H1 (cell line): ENCODE measurements at regions not wholly inside any gene's neighbourhood (a gene's known extent, or its start where the extent isn't known, plus 50 kb on each side); places are given as distances from the start of the nearest gene placed in this dataset.

Source experiments
- CTCF ChIA-PET: fragments of 300-600 bp; sonication (Branson Sonifier 250); formaldehyde crosslinking; loops from one replicate; lab custom pipeline; 2021; ENCODE audit not compliant: partially characterized antibody; lab: Charles Lee
- POLR2A ChIA-PET: fragments of 300-600 bp; sonication (Branson Sonifier 250); formaldehyde crosslinking; loops from one replicate; lab custom pipeline; 2021; ENCODE audit warnings: inconsistent platforms; ENCODE audit not compliant: partially characterized antibody; lab: Charles Lee
- DNase-seq, 2 experiments: peaks; one replicate each; pipeline versions ENCODE4 v3.0.0 to v3.0.0-alpha.2; 2010 to 2022; ENCODE audit warnings: low spot score in 2 of 2, low read depth in 1 of 2, mixed read lengths in 1 of 2
- FAIRE-seq: peaks from 2 replicates; lab custom pipeline; 2011; peaks lifted over from hg19 to GRCh38; lab: Jason Lieb, UNC
- H2AFZ ChIP-seq: 2 replicates; pipeline ENCODE4 v1.8.1; 2012; ENCODE audit warnings: low read length, inconsistent platforms
- H2AK5ac ChIP-seq: 2 replicates; pipeline ENCODE4 v1.6.1; 2013; ENCODE audit warnings: low read depth, low read length
- H2BK120ac ChIP-seq: replicated peaks from 2 replicates; pipeline ENCODE3; 2013; ENCODE audit warnings: low read depth, low read length, inconsistent platforms
- H2BK12ac ChIP-seq: 2 replicates; pipeline ENCODE4 v1.6.1; 2013; ENCODE audit warnings: low read depth, low read length
- H2BK15ac ChIP-seq: 2 replicates; pipeline ENCODE4 v1.6.1; 2013; ENCODE audit warnings: low read length
- H2BK20ac ChIP-seq: 2 replicates; pipeline ENCODE4 v1.6.1; 2013; ENCODE audit warnings: low read length
- H2BK5ac ChIP-seq: 2 replicates; pipeline ENCODE4 v1.6.1; 2013; ENCODE audit warnings: low read depth, low read length
- H3K14ac ChIP-seq: 2 replicates; pipeline ENCODE4 v1.6.1; 2013; ENCODE audit warnings: inconsistent platforms; ENCODE audit not compliant: insufficient read length
- H3K18ac ChIP-seq: 2 replicates; pipeline ENCODE4 v1.6.1; 2013; ENCODE audit warnings: low read length; ENCODE audit errors: extremely low read depth
- H3K23ac ChIP-seq: 2 replicates; pipeline ENCODE4 v1.6.1; 2013; ENCODE audit warnings: inconsistent platforms; ENCODE audit not compliant: insufficient read length
- H3K23me2 ChIP-seq: 2 replicates; pipeline ENCODE4 v1.6.1; 2013; ENCODE audit warnings: low read depth, low read length
- H3K27ac ChIP-seq: 2 replicates; pipeline ENCODE4 v1.6.1; 2011; ENCODE audit warnings: low read depth, low read length, inconsistent platforms
- H3K27me3 ChIP-seq, 4 experiments: replicated peaks in 1 of 4; 1 replicate in 1 of 4; 2 replicates in 3 of 4; pipeline versions ENCODE4 v1.6.1 to v1.8.1; 2011 to 2013; ENCODE audit warnings: low read length in 3 of 4, mild to moderate bottlenecking in 3 of 4, inconsistent platforms in 2 of 4, mixed read lengths in 2 of 4, moderate library complexity in 1 of 4; ENCODE audit not compliant: control insufficient read depth in 3 of 4, insufficient read depth in 3 of 4; ENCODE audit errors: extremely low read depth in 1 of 4
- H3K36me3 ChIP-seq, 4 experiments: 2 replicates each; pipeline versions ENCODE4 v1.6.1 to v1.8.1; 2011 to 2013; ENCODE audit warnings: mild to moderate bottlenecking in 4 of 4, low read length in 3 of 4, moderate library complexity in 2 of 4, control low read depth in 1 of 4, inconsistent platforms in 1 of 4; ENCODE audit not compliant: insufficient read depth in 4 of 4, control insufficient read depth in 2 of 4
- H3K4ac ChIP-seq: replicated peaks from 2 replicates; pipeline ENCODE3; 2013; ENCODE audit warnings: low read length, low read depth, mixed read lengths, inconsistent platforms; ENCODE audit not compliant: insufficient read length
- H3K4me1 ChIP-seq, 4 experiments: replicated peaks in 1 of 4; 1 replicate in 1 of 4; 2 replicates in 3 of 4; pipeline versions ENCODE4 v1.6.1 to v1.8.1; 2011 to 2013; ENCODE audit warnings: low read length in 3 of 4, inconsistent platforms in 2 of 4, mixed read lengths in 1 of 4; ENCODE audit not compliant: insufficient read depth in 4 of 4, control insufficient read depth in 3 of 4
- H3K4me2 ChIP-seq, 2 experiments: 2 replicates each; pipeline versions ENCODE4 v1.6.1 to v1.8.1; 2011 to 2013; ENCODE audit warnings: low read depth in 2 of 2, low read length in 2 of 2, control low read depth in 1 of 2, inconsistent platforms in 1 of 2, mild to moderate bottlenecking in 1 of 2; ENCODE audit not compliant: insufficient read depth in 1 of 2
- H3K4me3 ChIP-seq, 4 experiments: fragments of 200-600, 300-600 bp in 1 of 4; sonication (generic), shearing (Covaris generic), sonication (Bioruptor Twin) in 1 of 4; 2 replicates each; pipeline versions ENCODE4 v1.5.1 to v1.8.1; 2011 to 2016; ENCODE audit warnings: low read length in 4 of 4, low read depth in 3 of 4, control low read depth in 2 of 4, inconsistent platforms in 2 of 4, mild to moderate bottlenecking in 2 of 4, mixed read lengths in 1 of 4, moderate library complexity in 1 of 4; ENCODE audit not compliant: insufficient read depth in 2 of 4; ENCODE audit errors: extremely low read depth in 1 of 4
- H3K56ac ChIP-seq: replicated peaks from 2 replicates; pipeline ENCODE3; 2013; ENCODE audit warnings: low read depth, mild to moderate bottlenecking, mixed read lengths, low read length, inconsistent platforms; ENCODE audit not compliant: insufficient read length
- H3K79me1 ChIP-seq: 2 replicates; pipeline ENCODE4 v1.6.1; 2013; ENCODE audit warnings: low read depth, low read length, control low read depth
- H3K79me2 ChIP-seq, 2 experiments: 2 replicates each; pipeline versions ENCODE4 v1.6.1 to v1.8.1; 2012 to 2013; ENCODE audit warnings: low read length in 2 of 2, mild to moderate bottlenecking in 2 of 2, inconsistent platforms in 1 of 2; ENCODE audit not compliant: insufficient read depth in 2 of 2, control insufficient read depth in 1 of 2
- H3K9ac ChIP-seq, 4 experiments: replicated peaks in 1 of 4; 1 replicate in 1 of 4; 2 replicates in 3 of 4; pipeline versions ENCODE4 v1.6.1 to v1.8.1; 2011 to 2013; ENCODE audit warnings: low read depth in 3 of 4, low read length in 3 of 4, control low read depth in 2 of 4, mild to moderate bottlenecking in 2 of 4, moderate library complexity in 2 of 4, inconsistent platforms in 1 of 4; ENCODE audit errors: extremely low read depth in 1 of 4
- H3K9me3 ChIP-seq, 2 experiments: 2 replicates each; pipeline versions ENCODE4 v1.6.1 to v1.8.1; 2012 to 2013; ENCODE audit warnings: mild to moderate bottlenecking in 2 of 2, moderate library complexity in 2 of 2, control low read depth in 1 of 2, inconsistent platforms in 1 of 2, low read depth in 1 of 2, low read length in 1 of 2, mixed read lengths in 1 of 2; ENCODE audit not compliant: insufficient read depth in 2 of 2
- H4K20me1 ChIP-seq, 2 experiments: replicated peaks in 1 of 2; 2 replicates each; pipeline versions ENCODE3 to v1.8.1; 2011 to 2013; ENCODE audit warnings: inconsistent platforms in 2 of 2, low read length in 2 of 2, mild to moderate bottlenecking in 1 of 2; ENCODE audit not compliant: insufficient read depth in 2 of 2, control insufficient read depth in 1 of 2
- H4K5ac ChIP-seq: 2 replicates; pipeline ENCODE4 v1.6.1; 2013; ENCODE audit warnings: low read length, low read depth, mixed read lengths, inconsistent platforms; ENCODE audit not compliant: insufficient read length
- H4K8ac ChIP-seq: 2 replicates; pipeline ENCODE4 v1.8.0; 2013; ENCODE audit warnings: mild to moderate bottlenecking, moderate library complexity, low read length, inconsistent platforms; ENCODE audit not compliant: insufficient read depth; ENCODE audit errors: extremely low read depth
- H4K91ac ChIP-seq: replicated peaks from 2 replicates; pipeline ENCODE3; 2013; ENCODE audit warnings: low read length, mixed read lengths, inconsistent platforms; ENCODE audit not compliant: insufficient read length
- BCL11A ChIP-seq, 2 experiments: IDR thresholded peaks; one replicate each; pipeline ENCODE4 v1.6.1; 2011; ENCODE audit warnings: low read depth in 2 of 2, low read length in 2 of 2, mild to moderate bottlenecking in 2 of 2
- CEBPB ChIP-seq: IDR thresholded peaks from 2 replicates; pipeline ENCODE4 v1.6.1; 2012; ENCODE audit warnings: low read depth, low read length
- HDAC2 ChIP-seq, 2 experiments: fragments of 300-600 bp in 1 of 2; sonication (generic) in 1 of 2; IDR thresholded peaks; 2 replicates each; pipeline ENCODE4 v1.6.1; 2011 to 2012; ENCODE audit warnings: low read depth in 2 of 2, low read length in 2 of 2, mild to moderate bottlenecking in 2 of 2, moderate library complexity in 2 of 2, borderline replicate concordance in 1 of 2, inconsistent platforms in 1 of 2
- YY1 ChIP-seq: IDR thresholded peaks from 2 replicates; pipeline ENCODE4 v1.6.1; 2011; ENCODE audit warnings: low read depth, mild to moderate bottlenecking, low read length
- WGBS, 2 experiments: shearing (Covaris generic) in 1 of 2; methylation state at CpG; one replicate each; pipeline versions ENCODE4 v1.1.6 to v1.1.7; 2013 to 2015; ENCODE audit warnings: low lambda C conversion rate in 2 of 2, mixed read lengths in 2 of 2, inconsistent platforms in 1 of 2, low coverage in 1 of 2, missing lambda C conversion rate in 1 of 2; ENCODE audit not compliant: insufficient replicate concordance in 2 of 2, insufficient coverage in 1 of 2, insufficient read length in 1 of 2; ENCODE audit errors: extremely low coverage in 1 of 2, missing lambda C conversion rate in 1 of 2; 5-methylcytosine and 5-hydroxymethylcytosine counted together

DNA sequence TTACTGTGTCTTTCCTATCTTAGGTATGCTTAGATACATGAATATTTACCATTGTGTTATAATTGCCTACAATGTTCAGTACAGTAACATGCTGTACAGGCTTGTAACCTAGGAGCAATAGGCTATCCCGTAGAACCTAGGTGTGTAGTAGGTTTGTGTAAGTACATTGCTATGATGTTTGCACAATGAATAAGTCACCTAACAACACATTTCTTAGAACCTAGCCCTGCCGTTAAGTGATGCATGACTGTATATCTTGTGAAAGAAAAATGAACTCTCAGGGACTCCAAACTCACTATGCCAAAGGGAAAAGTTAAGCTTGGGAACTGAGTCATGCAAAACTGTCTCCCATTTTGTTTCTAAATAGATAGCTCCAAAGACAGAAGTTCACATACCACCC, 91.5 kb upstream of the ACP3 start:
- WGBS, 2 experiments, result 73% methylated on average over 2 of the region's 2 CpGs; no CpG with 5 or more reads in 1 of the 2 experiments
- Histone ChIP-seq H4K20me1 (no peaks in the 10 kb centered on the region), H3K4me1 (peaks cover 0 to 8% (median 5%) of the 10 kb centered on the region in 4 experiments; a peak in 4 of 7 replicates), H3K14ac (no peak overlapping the region), H3K23me2 (no peaks in the 10 kb centered on the region; the same call in 1 of the 2 replicates), H2BK120ac (no peak overlapping the region), H4K91ac (no peak overlapping the region), H2BK5ac (no peak overlapping the region), H2BK15ac (no peak overlapping the region), H3K56ac (no peak overlapping the region), H2BK12ac (no peak overlapping the region), H3K4me2 (no peak overlapping the region), H4K8ac (no peak overlapping the region), H3K27ac (no peak overlapping the region), H3K79me1 (no peaks in the 10 kb centered on the region), H3K4ac (no peak overlapping the region), H3K79me2 (no peaks in the 10 kb centered on the region), H3K27me3 (no peaks in the 10 kb centered on the region), H3K23ac (no peak overlapping the region), H3K9ac (no peak overlapping the region), H3K4me3 (no peak overlapping the region), H2AFZ (no peak overlapping the region), H2AK5ac (no peak overlapping the region), H4K5ac (no peak overlapping the region), H3K36me3 (no peaks in the 10 kb centered on the region), H3K18ac (no peak overlapping the region), H2BK20ac (no peak overlapping the region), H3K9me3 (no peaks in the 10 kb centered on the region)
- ChIA-PET POLR2A (no interaction called here), CTCF (interaction anchor here (1.0 to 3.1 kb wide), 2 partner anchors 14 to 15 kb away, joined by 3 to 12 read pairs; no protein-coding TSS in a partner anchor)
- TF ChIP-seq HDAC2 (IDR thresholded peaks at IDR 0.05; ENCODE audit: borderline replicate concordance in 1 of 2, low read depth in 2 of 2, low read length in 2 of 2), result no peak
- no peak for TF ChIP-seq YY1
- TF ChIP-seq BCL11A (IDR thresholded peaks at IDR 0.05; ENCODE audit: low read depth in 2 of 2, low read length in 2 of 2), result no peak
- TF ChIP-seq CEBPB, result no peak
- FAIRE-seq (no peak), DNase-seq (no peak)
